Breast epithelium (tissue), 3 donors: ENCODE measurements at regions not wholly inside any gene's neighbourhood (a gene's known extent, or its start where the extent isn't known, plus 50 kb on each side); places are given as distances from the start of the nearest gene placed in this dataset.

ENCODE experiments used
- POLR2A ChIP-seq: fragments of 450-650 bp; IDR thresholded peaks from one replicate; pipeline ENCODE4 v1.6.1; 2016; ENCODE audit warnings: antibody characterized with exemption, mild to moderate bottlenecking, moderate library complexity
- POLR2AphosphoS5 ChIP-seq, 3 donors: sonication (generic); formaldehyde crosslinking; IDR thresholded peaks; one replicate each; pipeline ENCODE4 v1.6.1; 2017; ENCODE audit warnings: antibody characterized with exemption in 3 of 3
- TF ChIP-seq, protein P1 (sequence below), 3 donors: fragments of 450-650 bp; IDR thresholded peaks; one replicate each; pipeline ENCODE4 v1.5.1; 2016 to 2017; ENCODE audit warnings: antibody characterized with exemption in 3 of 3, mild to moderate bottlenecking in 3 of 3, moderate library complexity in 3 of 3

DNA sequence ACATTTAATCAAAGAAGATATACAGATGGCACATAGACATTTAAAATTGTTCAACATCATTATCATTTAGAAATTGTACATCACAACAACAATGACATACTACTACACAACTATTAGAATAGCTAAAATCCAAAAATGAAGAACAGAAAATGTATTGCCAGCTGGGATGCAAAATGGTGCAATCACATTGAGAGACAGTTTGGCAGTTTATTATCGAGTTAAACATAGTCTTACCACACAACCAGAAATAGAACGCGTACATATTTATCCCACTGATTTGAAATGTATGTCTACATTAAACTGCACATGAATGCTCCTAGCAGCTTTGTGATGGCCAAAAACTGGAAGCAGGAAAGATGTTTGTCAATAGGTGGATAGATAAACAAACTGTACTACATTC lies 791.5 kb upstream of the MGAT4C start:
- TF ChIP-seq POLR2AphosphoS5 (IDR thresholded peaks at IDR 0.05) (no peak), POLR2A (no peak)
- TF ChIP-seq, protein P1, sequence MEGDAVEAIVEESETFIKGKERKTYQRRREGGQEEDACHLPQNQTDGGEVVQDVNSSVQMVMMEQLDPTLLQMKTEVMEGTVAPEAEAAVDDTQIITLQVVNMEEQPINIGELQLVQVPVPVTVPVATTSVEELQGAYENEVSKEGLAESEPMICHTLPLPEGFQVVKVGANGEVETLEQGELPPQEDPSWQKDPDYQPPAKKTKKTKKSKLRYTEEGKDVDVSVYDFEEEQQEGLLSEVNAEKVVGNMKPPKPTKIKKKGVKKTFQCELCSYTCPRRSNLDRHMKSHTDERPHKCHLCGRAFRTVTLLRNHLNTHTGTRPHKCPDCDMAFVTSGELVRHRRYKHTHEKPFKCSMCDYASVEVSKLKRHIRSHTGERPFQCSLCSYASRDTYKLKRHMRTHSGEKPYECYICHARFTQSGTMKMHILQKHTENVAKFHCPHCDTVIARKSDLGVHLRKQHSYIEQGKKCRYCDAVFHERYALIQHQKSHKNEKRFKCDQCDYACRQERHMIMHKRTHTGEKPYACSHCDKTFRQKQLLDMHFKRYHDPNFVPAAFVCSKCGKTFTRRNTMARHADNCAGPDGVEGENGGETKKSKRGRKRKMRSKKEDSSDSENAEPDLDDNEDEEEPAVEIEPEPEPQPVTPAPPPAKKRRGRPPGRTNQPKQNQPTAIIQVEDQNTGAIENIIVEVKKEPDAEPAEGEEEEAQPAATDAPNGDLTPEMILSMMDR (IDR thresholded peaks at IDR 0.05) = no peak
